Spleen (tissue), 11 donors: ENCODE measurements at regions not wholly inside any gene's neighbourhood (a gene's known extent, or its start where the extent isn't known, plus 50 kb on each side); places are given as distances from the start of the nearest gene placed in this dataset.

ENCODE experiments used
- DNase-seq: peaks from one replicate; pipeline ENCODE4 v3.0.0-alpha.2; 2020
- H3K27ac ChIP-seq, 8 donors: fragments of 200-600 bp; sonication (generic) in 7 of 8; 1 replicate in 4 of 8; 2 replicates in 4 of 8; pipeline versions ENCODE4 v1.5.0 to v1.8.0; 2016 to 2021; ENCODE audit warnings: inconsistent platforms in 4 of 8, mild to moderate bottlenecking in 4 of 8, moderate library complexity in 1 of 8
- H3K27me3 ChIP-seq, 7 donors: fragments of 200-600 bp; sonication (generic) in 6 of 7; replicated peaks in 1 of 7; 1 replicate in 4 of 7; 2 replicates in 3 of 7; pipeline versions ENCODE4 v1.5.0 to v1.8.0; 2016 to 2021; ENCODE audit warnings: inconsistent platforms in 3 of 7, mild to moderate bottlenecking in 1 of 7
- H3K36me3 ChIP-seq, 6 donors: fragments of 200-600 bp; sonication (generic) in 5 of 6; 1 replicate in 4 of 6; 2 replicates in 2 of 6; pipeline versions ENCODE4 v1.5.0 to v1.8.0; 2016 to 2021; ENCODE audit warnings: inconsistent platforms in 2 of 6
- H3K4me1 ChIP-seq, 6 donors: fragments of 200-600 bp; sonication (generic) in 5 of 6; 1 replicate in 3 of 6; 2 replicates in 3 of 6; pipeline versions ENCODE4 v1.5.0 to v1.8.0; 2016 to 2021; ENCODE audit warnings: inconsistent platforms in 3 of 6
- H3K4me3 ChIP-seq, 8 donors: fragments of 200-600 bp; sonication (generic) in 7 of 8; 1 replicate in 4 of 8; 2 replicates in 4 of 8; pipeline versions ENCODE4 v1.5.0 to v1.8.0; 2016 to 2021; ENCODE audit warnings: inconsistent platforms in 4 of 8, mild to moderate bottlenecking in 4 of 8, moderate library complexity in 2 of 8
- H3K9me3 ChIP-seq, 8 donors: fragments of 200-600 bp; sonication (generic) in 7 of 8; 1 replicate in 4 of 8; 2 replicates in 4 of 8; pipeline versions ENCODE4 v1.5.0 to v1.8.0; 2016 to 2021; ENCODE audit warnings: inconsistent platforms in 4 of 8
- POLR2A ChIP-seq, 3 donors: fragments of 450-650 bp; IDR thresholded peaks; one replicate each; pipeline ENCODE4 v1.5.1; 2017; ENCODE audit warnings: antibody characterized with exemption in 3 of 3, mild to moderate bottlenecking in 1 of 3
- POLR2AphosphoS5 ChIP-seq, 3 donors: sonication (generic); formaldehyde crosslinking; IDR thresholded peaks; one replicate each; pipeline ENCODE4 v1.5.1; 2017; ENCODE audit warnings: antibody characterized with exemption in 3 of 3
- WGBS, 5 donors: extraction: QIAGEN DNeasy Blood & Tissue Kit in 3 of 5; methylation state at CpG; one replicate each; pipeline versions ENCODE4 v1.1.5 to v1.1.7; 2013 to 2018; 5-methylcytosine and 5-hydroxymethylcytosine counted together
- intact Hi-C: fragments of 100-400 bp; cut with DNase I; formaldehyde crosslinking; loops from one replicate; pipeline ENCODE4 v1.15.0; 2023; ENCODE audit warnings: low total_unique reads
- TF ChIP-seq, protein P1 (sequence below), 11 experiments: fragments of 200-600 bp in 7 of 11; fragments of 450-650 bp in 4 of 11; sonication (generic) in 4 of 11; IDR thresholded peaks in 8 of 11; conservative IDR thresholded peaks in 3 of 11; 1 replicate in 7 of 11; 2 replicates in 4 of 11; pipeline versions ENCODE4 v1.4.0 to v1.8.0; 2016 to 2021; ENCODE audit warnings: antibody characterized with exemption in 11 of 11, inconsistent platforms in 4 of 11, mild to moderate bottlenecking in 1 of 11
- donor health status: healthy with polysubstance abuse.
- donor health status: DM: no; HTN: no; CAD: no; lungs with moderate emphysema.
- donor health status: DM: no; HTN: no; CAD: no.
- donor health status: Bipolar disorder and iron deficiency.
- donor health status: healthy.
- donor health status: DM: no; HTN: no; CAD: no.
- donor health status: DM: yes; HTN: yes; CAD: no.

DNA sequence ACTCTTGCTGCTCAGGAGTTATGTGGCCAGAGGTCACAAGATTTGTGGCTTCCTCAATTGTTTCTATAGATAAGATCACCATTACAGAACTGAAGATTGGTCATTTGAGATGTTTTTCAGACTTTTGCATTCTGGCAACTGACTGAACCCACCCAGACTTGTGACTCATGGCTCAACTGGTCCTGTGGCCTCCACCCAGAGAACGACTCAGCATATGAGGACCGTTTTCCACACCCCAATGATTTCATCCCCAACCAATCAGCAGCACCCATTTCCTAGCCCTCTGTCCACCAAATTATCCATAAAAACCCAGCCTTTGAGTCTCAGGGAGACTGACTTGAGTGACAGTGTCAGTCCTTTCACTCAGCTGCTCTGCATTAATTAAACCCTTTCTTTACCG lies 143.2 kb upstream of the ASIC2 start:
- WGBS, 5 donors, result 71 to 85% (median 80%) methylated on average over 3 of the region's 3 CpGs
- no peak for DNase-seq
- no peak overlapping the region for H3K27ac ChIP-seq
- no peaks in the 10 kb centered on the region for H3K4me1 ChIP-seq
- no peak overlapping the region for H3K4me3 ChIP-seq
- no peak for TF ChIP-seq POLR2AphosphoS5 (IDR thresholded peaks at IDR 0.05)
- TF ChIP-seq POLR2A (IDR thresholded peaks at IDR 0.05), result no peak
- TF ChIP-seq, protein P1, sequence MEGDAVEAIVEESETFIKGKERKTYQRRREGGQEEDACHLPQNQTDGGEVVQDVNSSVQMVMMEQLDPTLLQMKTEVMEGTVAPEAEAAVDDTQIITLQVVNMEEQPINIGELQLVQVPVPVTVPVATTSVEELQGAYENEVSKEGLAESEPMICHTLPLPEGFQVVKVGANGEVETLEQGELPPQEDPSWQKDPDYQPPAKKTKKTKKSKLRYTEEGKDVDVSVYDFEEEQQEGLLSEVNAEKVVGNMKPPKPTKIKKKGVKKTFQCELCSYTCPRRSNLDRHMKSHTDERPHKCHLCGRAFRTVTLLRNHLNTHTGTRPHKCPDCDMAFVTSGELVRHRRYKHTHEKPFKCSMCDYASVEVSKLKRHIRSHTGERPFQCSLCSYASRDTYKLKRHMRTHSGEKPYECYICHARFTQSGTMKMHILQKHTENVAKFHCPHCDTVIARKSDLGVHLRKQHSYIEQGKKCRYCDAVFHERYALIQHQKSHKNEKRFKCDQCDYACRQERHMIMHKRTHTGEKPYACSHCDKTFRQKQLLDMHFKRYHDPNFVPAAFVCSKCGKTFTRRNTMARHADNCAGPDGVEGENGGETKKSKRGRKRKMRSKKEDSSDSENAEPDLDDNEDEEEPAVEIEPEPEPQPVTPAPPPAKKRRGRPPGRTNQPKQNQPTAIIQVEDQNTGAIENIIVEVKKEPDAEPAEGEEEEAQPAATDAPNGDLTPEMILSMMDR (IDR thresholded peaks at IDR 0.05 in 8 of 11, conservative IDR thresholded peaks at IDR 0.05 in 3 of 11), result no peak
- intact Hi-C loops, result no loop called here
- no peaks in the 10 kb centered on the region for H3K9me3 ChIP-seq
- no peaks in the 10 kb centered on the region for H3K36me3 ChIP-seq
- H3K27me3 ChIP-seq, result peaks cover 0 to 7% (median 0%) of the 10 kb centered on the region in 7 donors

DNA sequence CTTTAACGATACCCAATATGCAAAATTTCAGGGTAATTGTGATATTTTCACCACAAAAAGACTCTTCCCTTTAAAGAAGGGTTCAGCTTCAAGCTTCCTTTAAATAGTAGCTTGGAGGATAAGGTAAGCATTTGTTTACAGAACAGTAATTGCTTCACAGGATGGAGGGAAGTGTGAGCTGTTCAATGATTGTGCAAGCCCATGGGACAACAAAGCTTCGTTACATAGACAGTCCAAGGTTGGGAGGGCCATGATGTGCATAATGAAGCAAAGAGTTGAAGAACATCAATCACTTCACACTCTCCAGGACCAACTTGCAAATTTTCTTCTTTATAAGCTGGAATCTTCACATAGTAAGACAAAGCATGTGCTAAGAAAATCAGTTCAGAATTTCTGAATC lies 145.0 kb upstream of the ASIC2 start:
- Histone ChIP-seq H3K27ac (no peak overlapping the region), H3K4me1 (no peaks in the 10 kb centered on the region), H3K27me3 (peaks cover 0 to 7% (median 0%) of the 10 kb centered on the region in 7 donors), H3K36me3 (no peaks in the 10 kb centered on the region), H3K9me3 (peaks cover 0 to 14% (median 7%) of the 10 kb centered on the region in 8 donors), H3K4me3 (no peak overlapping the region)
- intact Hi-C loops, result no loop called here
- TF ChIP-seq, protein P1 (IDR thresholded peaks at IDR 0.05 in 8 of 11, conservative IDR thresholded peaks at IDR 0.05 in 3 of 11), result no peak
- TF ChIP-seq POLR2A (IDR thresholded peaks at IDR 0.05), result no peak
- no peak for TF ChIP-seq POLR2AphosphoS5 (IDR thresholded peaks at IDR 0.05)
- no peak for DNase-seq
- WGBS, 5 donors, result 41 to 65% (median 46%) methylated on average over 2 of the region's 2 CpGs

DNA sequence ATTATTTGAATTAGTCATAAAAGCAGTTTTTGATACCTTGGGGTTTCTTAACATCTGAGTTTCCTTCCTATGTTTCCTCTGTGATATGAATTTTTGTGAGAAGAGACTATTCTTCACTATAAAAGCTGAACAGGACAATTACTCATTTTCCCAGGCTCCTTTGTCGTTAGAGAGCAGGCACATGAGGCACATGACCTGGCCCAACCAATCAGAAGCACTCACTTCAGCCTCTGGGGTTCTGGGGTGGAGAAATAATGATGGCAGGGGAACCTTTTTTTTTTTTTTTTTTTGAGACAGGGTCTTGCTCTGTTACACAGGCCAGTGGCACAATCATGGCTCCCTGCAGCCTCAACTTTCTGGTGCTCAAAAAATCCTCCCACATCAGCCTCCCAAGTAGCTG lies 145.5 kb upstream of the ASIC2 start:
- 39 to 65% (median 45%) methylated on average over 1 of the region's 1 CpG for WGBS, 5 donors
- intact Hi-C loops, result no loop called here

DNA sequence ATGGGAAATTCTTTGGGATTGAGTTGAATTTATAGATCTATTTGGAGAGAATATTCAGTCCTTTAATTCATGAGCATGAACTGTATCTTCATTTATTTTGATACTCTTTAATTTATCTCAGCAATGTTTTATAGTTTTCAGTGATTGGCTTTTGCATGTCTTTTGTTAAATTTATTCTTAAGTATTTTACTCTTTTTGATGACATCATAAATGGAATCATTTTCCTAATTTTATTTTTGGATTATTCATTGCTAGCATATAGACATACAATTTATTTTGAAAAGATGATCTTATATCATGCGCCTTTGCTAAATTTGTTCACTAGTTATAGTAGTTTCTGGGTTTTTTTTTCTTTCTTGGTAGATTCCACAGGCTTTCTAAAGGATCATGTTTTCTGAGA lies 149.2 kb upstream of the ASIC2 start:
- TF ChIP-seq, protein P1 (IDR thresholded peaks at IDR 0.05 in 8 of 11, conservative IDR thresholded peaks at IDR 0.05 in 3 of 11), result no peak
- no peak for TF ChIP-seq POLR2A (IDR thresholded peaks at IDR 0.05)
- no peak for TF ChIP-seq POLR2AphosphoS5 (IDR thresholded peaks at IDR 0.05)
- Histone ChIP-seq H3K4me3 (no peak overlapping the region), H3K9me3 (peaks cover 0 to 27% (median 7%) of the 10 kb centered on the region in 8 donors), H3K4me1 (no peaks in the 10 kb centered on the region), H3K27ac (no peak overlapping the region), H3K36me3 (no peaks in the 10 kb centered on the region), H3K27me3 (peaks cover 0 to 10% (median 0%) of the 10 kb centered on the region in 7 donors)
- DNase-seq, result no peak
- 88 to 93% (median 92%) methylated on average over 1 of the region's 1 CpG for WGBS, 5 donors
- intact Hi-C loops, result no loop called here

More for the DNA sequence above, 145.5 kb upstream of the ASIC2 start:
- Histone ChIP-seq H3K27me3 (peaks cover 0 to 7% (median 0%) of the 10 kb centered on the region in 7 donors), H3K4me1 (no peaks in the 10 kb centered on the region), H3K4me3 (no peak overlapping the region), H3K36me3 (no peaks in the 10 kb centered on the region), H3K27ac (no peak overlapping the region), H3K9me3 (peaks cover 0 to 14% (median 7%) of the 10 kb centered on the region in 8 donors)
- TF ChIP-seq, protein P1 (IDR thresholded peaks at IDR 0.05 in 8 of 11, conservative IDR thresholded peaks at IDR 0.05 in 3 of 11), result no peak
- TF ChIP-seq POLR2AphosphoS5 (IDR thresholded peaks at IDR 0.05) (no peak), POLR2A (IDR thresholded peaks at IDR 0.05) (no peak)
- DNase-seq, result no peak
